Femur (tissue), 1 donor: ENCODE measurements at regions not wholly inside any gene's neighbourhood (a gene's known extent, or its start where the extent isn't known, plus 50 kb on each side); places are given as distances from the start of the nearest gene placed in this dataset.
"Not testable (repeated sequence)": the region's sequence is repeated elsewhere in the genome, so short reads cannot be mapped to it uniquely, and the experiment has no call there.

Experiments
- DNase-seq: peaks from one replicate; pipeline ENCODE4 v3.0.0-alpha.2; 2017

DNA sequence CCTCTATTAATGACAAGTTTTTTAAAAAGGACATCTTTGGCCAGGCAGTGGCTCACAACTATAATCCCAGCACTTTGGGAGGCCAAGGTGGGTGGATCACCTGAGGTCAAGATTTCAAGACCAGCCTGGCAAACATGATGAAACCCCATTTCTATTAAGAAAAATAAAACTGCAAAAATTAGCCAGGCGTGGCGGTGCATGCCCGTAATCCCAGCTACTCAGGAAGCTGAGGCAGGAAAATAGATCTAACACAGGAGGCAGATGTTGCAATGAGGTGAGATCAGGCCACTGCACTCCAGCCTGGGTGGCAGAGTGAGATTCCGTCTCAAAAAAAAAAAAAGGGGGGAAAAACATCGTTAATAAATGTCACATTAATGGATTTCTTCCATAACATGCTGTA, 1805.4 kb downstream of the C4orf33 start:
- DNase-seq = no peak

DNA sequence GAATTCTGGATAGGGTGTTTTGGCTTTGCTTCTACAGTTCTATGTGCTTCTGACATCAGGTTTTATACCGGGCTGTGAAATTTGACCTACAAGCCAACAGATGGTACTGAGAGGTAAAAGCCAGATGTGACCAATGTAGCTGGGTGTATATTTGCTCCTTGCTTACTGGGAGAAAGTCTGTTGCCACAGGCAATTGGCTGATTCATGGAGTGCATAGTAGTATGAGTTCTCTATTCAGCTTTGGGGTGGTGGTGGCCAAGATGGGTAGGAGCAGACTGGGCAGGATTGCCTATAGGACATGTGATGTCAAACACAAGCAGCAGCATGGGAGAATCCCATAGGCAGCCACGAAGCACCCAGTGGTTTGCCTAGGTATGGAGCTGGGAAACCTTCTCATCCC, 1827.0 kb downstream of the C4orf33 start:
- DNase-seq = no peak

DNA sequence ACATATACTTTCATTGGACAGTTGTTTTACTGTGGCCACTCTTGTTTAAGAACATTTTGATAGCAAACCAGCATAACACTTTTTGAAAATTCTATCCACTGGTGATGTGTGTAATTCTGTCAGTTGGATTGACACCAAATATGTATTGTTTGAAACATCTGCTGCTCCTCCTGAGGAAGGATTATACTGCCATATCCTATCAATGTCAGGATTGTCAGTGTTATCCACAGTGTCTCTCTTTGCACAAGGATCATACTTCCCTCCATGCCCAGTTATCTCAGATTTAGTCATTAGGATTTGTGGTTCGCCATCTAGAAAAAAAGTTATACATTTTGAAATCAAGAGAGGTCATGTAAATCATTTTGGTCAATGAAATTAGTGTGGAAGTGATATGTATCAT, 1859.6 kb downstream of the C4orf33 start:
- DNase-seq = no peak

DNA sequence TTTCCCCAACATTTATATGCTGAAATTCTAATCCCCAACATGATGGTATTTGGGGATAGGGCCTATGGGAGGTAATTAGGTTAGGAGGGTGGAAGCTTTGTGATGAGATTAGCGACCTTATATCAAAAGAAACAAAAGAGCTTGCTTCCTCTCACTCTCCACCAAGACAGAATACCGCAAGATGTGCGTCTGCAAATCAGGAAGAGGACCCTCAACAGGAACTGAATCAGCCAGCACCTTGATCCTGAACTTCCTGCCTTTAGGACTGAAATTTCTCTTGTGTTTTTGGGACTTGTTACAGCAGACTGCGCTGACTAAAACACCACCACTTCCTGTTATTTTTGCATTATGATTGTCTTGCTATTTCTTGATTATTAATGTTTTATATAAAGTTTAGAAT, 1889.4 kb downstream of the C4orf33 start:
- no peak for DNase-seq

DNA sequence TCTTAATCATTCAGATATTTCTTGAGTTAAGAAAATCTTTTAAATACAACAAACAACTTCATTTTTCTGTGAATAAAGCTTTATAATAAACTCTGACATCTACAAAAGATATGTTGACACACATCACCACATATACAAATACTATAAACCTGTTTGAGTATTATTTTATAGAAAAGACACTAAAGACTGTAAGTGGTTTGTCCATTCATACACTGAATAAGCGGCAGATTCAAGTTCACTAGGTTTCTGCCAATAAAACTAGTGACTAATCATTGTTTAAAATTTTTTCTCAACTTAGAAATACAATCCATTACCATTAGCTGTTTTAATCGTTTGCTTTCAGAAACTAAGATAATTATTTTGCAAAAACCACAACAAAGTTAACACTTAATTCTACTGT, 1900.0 kb downstream of the C4orf33 start:
- DNase-seq = no peak

DNA sequence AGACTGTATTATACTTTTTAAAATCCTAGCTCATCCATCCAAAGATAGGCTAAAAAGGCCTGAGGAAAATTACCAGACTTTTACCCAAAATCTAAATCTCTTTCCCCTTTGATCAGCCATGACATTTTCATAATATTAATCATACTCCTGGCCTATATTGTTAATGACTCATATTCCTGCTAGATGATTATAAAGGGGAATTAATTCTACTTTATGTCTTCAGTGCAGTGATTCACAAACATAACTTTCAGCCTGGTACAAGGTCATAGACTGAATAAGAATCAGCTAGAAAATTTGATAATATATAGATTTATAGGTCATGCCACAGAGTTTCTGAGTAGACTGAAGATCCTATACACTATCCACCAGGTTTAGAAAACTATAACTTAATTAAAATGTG, 1905.4 kb downstream of the C4orf33 start:
- DNase-seq = no peak

DNA sequence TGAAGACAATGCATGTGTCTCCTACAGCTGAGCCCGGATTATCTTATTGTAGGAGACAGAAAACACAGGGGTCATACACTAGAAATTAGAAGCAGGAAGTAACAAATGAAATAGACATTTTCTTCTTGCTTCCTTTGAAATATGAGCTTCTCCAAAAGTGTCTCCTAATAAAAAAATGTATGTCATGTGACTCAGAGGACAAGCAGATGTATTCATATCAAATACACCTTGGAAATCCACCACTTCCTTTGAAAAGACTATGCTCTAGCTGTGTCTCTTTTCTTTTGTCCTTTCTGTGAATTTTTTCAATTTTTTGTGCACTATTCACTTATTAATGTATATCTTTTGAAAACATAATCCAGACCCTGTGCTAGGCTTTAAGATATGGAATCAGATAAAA, 1906.2 kb downstream of the C4orf33 start:
- DNase-seq = no peak

DNA sequence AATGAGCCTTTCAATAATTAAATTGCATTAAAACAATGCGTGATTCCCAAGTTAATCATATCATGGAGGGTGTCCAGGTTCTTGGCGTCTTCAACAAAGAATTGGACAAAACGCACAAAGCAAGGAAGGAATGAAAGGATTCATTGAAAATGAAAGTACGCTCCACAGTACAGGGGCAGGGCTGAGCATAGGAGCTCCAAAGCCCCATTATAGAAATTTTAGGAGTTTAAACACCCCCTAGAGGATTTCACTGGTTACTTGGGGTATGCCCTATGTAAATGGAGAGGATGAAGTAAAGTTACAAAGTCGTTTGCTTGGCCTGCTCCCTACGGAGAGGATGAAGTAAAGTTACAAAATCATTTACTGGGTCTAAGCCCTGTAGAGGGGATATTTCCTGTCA, 1910.4 kb downstream of the C4orf33 start:
- no peak for DNase-seq

DNA sequence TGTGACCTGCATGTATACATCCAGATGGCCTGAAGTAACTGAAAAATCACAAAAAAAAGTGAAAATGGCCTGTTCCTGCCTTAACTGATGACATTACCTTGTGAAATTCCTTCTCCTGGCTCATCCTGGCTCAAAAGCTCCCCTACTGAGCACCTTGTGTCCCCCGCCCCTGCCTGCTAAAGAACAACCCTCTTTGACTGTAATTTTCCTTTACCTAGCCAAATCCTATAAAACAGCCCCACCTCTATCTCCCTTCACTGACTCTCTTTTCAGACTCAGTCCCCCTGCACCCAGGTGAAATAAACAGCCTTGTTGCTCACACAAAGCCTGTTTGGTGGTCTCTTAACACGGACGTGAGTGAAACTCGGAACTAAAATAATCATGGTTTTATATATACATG, 1916.0 kb downstream of the C4orf33 start:
- DNase-seq = not testable (repeated sequence)

DNA sequence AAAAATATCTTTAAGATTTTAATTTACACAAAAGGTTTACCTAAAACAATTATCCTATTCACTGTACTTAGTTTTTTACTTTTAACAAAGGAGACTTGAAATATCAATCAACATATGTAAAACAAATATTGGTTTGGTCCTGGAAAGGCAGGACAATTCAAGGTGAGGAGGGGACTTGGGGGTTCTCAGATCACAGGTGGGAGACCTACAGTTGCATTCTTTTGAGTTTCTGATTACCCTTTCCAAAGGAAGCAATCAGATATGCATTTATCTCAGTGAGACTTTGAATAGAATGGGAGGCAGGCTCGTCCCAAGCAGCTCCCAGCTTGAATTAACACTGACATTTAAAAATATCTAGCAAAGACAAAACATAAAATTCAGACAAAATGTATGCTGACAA, 1917.3 kb downstream of the C4orf33 start:
- no peak for DNase-seq

DNA sequence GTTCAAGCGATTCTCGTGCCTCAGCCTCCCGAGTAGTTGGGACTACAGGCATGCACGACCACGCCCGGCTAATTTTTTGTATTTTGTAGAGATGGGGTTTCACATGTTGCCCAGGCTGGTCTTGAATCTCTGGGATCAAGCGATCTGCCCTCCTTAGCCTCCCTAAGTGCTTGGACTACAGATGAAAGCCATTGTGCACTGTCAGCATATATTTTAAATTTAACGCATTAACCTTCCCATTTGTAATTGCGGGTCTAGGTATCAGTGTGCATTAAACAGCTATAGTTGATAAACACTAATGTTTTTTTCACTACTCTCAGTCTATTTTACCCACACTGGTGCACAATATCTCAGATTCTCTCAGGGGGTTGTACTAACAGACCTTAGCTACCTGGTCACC, 1930.8 kb downstream of the C4orf33 start:
- DNase-seq = no peak

DNA sequence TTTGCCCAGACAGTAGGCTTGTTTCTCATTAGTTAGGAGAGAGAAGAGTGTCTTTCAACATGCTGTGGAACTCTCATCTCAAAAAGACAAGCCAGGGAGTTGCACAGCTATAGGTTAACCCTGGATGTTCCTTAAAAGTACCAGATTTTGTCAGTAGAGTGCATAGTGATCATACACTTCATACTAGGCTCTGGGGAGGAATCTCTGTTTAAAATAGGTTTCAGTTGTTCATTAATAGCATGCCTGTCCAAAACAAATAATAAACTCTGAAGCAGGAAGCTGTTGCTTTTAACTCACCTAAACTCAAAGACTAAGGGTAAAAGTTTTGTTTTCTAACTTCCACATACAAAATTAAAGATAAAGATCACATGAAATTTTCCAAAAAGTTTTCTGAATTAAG, 1948.4 kb downstream of the C4orf33 start:
- no peak for DNase-seq

DNA sequence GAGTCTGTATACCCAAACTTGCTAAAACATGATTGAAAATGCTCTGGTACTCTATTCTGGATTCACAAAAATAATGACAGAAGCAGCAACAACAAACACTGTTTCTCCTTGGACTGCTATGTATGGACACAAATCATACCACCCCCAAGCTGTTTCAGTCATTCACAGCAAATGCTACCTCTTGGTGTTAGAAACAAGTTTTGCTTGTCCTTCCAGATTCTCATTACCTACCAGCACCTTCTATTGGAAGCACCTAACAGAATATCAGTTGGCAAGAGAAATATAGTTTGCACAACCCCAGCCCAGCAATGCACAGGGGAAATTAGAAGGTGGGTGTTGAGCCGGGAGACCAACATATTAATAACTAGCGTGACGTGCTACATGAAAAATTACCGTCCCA, 1950.9 kb downstream of the C4orf33 start:
- DNase-seq = no peak

DNA sequence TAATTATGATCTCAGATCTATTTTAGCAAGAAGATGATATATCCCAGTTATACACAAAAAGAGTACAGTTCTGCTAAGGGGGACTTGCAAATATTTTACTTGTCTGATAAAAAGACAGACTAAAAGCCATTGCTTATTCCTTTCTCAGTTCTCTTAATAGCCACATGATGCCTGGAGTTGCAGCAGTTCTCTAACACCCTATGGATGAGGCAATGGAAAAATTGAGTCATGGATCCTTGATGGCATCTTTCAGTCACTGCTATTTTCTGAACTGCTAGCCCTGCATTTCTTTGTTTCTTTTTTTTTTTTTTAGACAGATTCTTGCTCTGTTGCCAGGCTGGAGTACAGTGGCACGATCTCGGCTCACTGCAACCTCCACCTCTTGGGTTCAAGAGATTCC, 1956.7 kb downstream of the C4orf33 start:
- no peak for DNase-seq

DNA sequence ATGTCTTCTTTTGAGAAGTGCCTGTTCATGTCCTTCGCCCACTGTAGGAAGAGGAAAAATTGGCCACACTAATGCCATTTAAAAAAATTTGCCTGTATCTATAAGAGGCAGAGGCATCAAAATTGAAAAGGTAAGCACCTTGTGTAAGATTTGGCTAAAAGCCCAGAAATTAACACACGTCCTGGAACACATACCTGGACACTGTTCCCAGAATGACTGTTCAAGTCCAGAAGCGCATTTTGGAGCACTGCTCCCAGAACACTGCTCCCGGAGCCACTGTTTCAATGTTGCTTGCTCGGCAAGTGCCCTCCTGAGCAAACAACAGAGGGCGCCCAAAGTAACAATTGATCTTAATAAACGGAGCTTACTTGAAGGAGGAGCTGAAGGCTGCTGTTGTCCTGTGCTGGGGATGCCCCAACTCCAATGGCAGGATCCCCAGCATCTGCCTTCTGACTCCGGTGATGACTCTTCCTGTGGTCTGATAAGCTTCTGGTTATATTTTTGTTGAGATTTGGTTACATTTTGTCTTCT, 1958.6 kb downstream of the C4orf33 start:
- DNase-seq = no peak

DNA sequence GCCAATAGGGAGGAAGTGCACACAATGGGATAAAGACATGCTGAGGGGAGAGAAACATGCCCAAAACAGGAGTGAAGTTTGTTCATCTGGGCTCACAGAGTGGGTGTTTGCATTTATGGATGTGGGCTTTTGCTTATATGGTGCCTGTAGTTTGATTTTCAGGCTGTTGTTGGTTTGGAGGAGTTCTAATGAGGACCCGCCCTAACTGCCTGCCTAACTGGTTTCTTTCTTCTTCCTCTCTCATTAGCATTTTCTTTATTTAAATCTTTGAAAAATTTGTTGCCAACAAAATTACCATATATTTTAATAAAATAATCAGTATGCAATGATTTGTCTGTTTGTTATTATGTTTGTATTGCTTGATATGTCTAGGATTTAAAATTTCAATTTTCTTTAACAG, 1965.8 kb downstream of the C4orf33 start:
- DNase-seq = no peak

DNA sequence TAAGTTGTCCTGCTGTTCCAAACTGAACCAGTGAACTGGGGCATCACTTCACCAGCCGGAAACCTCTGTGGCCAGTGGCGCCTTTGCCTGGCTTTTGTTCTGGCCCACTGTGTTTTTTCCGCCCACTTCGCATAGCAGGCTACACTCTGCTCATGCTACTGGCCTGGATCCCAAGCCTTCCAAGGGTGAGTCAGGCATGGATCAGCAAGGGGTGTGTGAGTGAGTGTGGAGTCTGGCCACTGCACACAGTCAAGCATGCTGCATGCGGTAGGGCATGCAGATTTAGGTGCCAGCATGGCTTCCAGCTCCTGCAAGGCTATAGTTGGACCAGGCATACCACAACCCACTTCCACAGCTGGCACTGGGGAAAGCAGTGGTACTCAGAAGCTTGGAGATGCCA, 1967.9 kb downstream of the C4orf33 start:
- no peak for DNase-seq

DNA sequence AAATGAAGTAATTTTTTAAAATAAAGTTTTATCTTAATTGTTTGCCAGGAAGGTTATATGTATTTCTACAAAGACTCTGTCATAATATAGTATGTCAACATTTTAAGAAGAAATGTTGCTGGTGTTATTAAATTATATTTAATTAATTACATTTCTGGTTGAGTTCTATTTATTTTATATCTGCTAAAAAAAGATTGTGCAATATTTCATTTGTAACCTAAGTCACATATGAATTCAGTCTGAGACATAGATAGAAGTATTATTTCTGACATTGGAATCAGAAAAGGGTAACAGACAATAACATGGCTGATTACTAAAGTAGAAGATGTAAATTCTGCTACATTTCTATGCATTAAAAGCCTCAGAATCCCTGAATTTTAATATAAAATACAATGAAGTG, 1985.1 kb downstream of the C4orf33 start:
- DNase-seq = no peak

DNA sequence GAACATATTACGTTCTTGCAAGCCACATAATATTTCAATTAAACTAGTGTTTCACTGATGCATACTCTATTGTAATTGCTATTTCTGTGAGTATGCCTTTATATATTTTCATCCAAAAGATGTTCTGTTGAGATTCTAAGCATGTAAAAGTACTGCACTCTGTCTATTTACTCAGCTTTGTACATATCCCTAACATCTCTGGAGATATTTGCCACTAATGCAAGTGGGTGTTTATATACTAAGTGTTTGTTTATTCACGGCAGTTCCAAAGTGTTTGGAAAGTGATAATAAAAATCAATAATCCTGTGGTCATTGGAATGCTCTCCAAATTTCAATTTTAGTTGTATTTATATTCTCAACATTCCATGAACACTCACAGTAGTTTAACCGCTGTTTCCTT, 1989.0 kb downstream of the C4orf33 start:
- DNase-seq = no peak

DNA sequence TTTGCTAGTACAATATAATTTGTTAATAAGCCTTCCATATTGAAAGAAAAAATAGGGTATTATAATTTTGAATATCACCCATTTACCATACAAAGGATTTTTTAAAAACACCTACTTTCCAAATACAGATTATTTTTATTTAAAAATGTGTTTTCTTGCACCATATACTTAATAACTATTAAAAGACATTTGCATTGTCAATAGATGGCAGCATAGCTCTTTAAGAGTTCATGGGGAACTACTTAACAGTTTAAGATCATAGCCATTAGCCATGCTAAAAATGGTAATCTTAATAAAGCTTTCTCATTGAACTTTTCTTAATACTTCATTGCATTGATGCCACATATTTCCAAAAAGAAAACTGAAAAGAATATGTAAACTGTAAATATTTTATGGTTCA, 1995.9 kb downstream of the C4orf33 start:
- no peak for DNase-seq

DNA sequence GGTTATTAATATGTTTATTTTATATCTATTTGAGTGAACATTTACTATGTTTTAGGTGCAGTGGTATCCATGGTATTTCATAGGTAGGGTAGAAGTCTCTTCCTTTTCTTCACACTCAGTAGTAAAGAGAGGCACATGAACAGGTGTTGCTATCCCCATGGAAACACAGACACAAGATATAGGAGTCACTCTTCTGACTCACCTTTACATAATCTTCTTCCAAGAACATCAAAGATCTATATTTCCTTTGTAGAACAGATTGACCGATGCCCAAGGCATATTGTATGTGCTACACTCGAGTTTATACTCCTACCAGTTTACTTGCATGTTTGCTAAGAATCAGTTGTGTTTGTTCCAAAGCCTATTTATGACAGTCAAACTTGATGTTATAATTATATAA, 1997.4 kb downstream of the C4orf33 start:
- no peak for DNase-seq

DNA sequence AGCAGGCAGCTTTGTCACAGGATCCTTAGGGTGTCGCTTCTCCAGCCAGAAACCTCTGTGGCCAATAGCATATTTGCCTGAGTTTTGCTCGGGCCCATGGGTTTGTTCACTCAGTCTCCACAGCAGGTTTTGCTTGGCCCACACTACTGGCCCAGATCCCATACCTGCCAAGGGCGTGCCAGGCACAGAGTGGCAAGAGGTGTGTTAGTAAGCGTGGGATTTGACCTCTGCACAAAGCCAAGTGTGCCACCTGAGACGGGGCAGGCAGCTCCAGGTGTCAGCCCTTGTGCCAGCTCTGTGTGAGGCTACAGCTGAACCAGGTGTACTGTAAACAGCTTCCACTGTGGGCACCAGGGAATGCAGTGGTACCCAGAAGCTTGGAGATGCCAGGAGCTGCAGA, 2003.0 kb downstream of the C4orf33 start:
- no peak for DNase-seq

DNA sequence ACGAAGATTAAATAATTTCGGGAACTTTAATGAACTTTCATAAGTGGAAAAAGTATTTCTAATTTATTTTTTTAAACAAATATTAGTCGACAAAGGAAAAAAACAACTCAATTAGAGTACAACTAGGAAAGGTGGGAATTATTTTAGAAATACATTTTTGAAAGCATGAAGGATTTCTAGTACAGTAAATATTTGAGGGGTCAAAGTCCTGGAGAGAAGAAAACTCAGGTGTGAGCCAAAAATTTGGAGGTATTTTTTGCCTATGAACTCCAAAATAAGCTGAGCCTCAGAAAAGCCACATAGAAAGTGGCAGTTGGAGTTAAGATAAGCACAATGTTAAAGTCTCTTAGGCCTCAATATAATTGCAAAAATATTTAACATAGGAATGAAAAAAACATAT, 2017.3 kb downstream of the C4orf33 start:
- DNase-seq = no peak

DNA sequence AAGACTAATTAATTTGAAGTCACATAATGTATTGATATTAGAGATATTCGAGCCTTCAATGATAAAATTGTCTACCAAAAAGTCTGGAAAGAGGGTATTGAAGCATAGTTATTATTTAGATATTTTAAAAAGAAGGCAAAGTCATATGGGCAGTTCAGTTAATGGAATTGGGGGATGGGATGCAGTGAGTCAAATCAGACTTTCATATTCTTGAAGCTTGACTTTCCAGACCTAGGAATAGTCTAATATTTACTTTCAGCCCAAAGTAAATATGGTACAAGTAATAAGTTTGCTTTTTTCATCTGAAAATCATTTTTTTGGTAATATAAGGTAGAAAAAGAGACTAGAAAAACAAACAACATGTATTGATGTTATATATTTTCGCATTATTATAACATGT, 2017.8 kb downstream of the C4orf33 start:
- no peak for DNase-seq

DNA sequence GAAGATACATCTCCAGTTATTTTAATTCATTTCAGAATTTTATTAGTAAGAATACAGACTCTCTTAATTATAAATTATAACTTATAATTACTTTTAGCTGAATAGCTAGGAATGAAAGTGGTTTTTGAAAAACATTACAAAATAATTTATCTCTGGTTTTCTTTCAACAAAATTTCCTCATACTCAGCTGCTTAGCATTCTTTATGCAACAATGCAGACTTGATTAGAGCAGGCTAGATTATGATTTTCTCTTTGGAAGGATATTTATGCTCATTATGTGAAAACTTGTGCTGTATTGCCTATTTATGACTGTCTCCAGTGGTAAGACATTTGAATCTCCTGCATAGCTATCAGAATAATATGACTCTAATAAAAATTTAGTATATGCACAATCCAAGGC, 2023.7 kb downstream of the C4orf33 start:
- DNase-seq = no peak

DNA sequence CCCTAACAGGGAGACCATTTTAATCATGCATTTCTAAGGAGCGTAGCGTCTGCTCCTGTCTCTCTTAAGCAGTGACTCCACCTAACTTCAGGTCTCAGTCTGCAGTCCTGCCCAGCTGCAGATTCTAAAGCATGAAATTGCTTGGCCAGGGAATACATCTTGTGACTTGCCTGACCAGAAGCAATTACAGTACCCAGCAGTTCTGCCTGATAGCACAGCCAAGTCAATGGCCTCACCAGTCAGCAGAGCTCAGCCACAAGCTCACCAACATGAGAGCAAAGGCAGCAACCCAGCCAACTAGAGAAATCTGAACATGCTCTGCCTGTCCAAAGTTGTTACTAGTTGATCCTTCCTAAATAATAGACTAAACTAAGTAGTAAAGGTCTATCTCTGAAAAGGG, 2011.9 kb upstream of the PCDH10 start:
- DNase-seq = no peak
